ENCODE measurements at regions not wholly inside any gene's neighbourhood (a gene's known extent, or its start where the extent isn't known, plus 50 kb on each side); places are given as distances from the start of the nearest gene placed in this dataset.

GRCh38 chr10:62619413-62619738, 185.1 kb upstream of the ADO start:
- no peak overlapping the region for H3K27ac ChIP-seq

GRCh38 chr10:62620491-62620890, 184.0 kb upstream of the ADO start:
- Histone ChIP-seq H3K9me3 (no peaks in the 10 kb centered on the region), H3K4me1 (no peaks in the 10 kb centered on the region), H3K4me3 (no peak overlapping the region), H3K36me3 (no peaks in the 10 kb centered on the region), H3K27me3 (no peaks in the 10 kb centered on the region), H3K27ac (no peak overlapping the region)
- TF ChIP-seq, protein P1, sequence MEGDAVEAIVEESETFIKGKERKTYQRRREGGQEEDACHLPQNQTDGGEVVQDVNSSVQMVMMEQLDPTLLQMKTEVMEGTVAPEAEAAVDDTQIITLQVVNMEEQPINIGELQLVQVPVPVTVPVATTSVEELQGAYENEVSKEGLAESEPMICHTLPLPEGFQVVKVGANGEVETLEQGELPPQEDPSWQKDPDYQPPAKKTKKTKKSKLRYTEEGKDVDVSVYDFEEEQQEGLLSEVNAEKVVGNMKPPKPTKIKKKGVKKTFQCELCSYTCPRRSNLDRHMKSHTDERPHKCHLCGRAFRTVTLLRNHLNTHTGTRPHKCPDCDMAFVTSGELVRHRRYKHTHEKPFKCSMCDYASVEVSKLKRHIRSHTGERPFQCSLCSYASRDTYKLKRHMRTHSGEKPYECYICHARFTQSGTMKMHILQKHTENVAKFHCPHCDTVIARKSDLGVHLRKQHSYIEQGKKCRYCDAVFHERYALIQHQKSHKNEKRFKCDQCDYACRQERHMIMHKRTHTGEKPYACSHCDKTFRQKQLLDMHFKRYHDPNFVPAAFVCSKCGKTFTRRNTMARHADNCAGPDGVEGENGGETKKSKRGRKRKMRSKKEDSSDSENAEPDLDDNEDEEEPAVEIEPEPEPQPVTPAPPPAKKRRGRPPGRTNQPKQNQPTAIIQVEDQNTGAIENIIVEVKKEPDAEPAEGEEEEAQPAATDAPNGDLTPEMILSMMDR (IDR thresholded peaks at IDR 0.05) = no peak
- DNase-seq = no peak
- intact Hi-C loops (cut with DNase I; ENCODE audit: low total_unique reads) = no loop called here

More at GRCh38 chr10:62619413-62619738, 185.1 kb upstream of the ADO start:
- DNase-seq = no peak
- Histone ChIP-seq H3K4me1 (no peaks in the 10 kb centered on the region), H3K9me3 (no peaks in the 10 kb centered on the region), H3K36me3 (no peaks in the 10 kb centered on the region), H3K27me3 (no peaks in the 10 kb centered on the region), H3K4me3 (no peak overlapping the region)
- intact Hi-C loops (cut with DNase I; ENCODE audit: low total_unique reads) = no loop called here
- TF ChIP-seq, protein P1 (IDR thresholded peaks at IDR 0.05) = no peak

DNA sequence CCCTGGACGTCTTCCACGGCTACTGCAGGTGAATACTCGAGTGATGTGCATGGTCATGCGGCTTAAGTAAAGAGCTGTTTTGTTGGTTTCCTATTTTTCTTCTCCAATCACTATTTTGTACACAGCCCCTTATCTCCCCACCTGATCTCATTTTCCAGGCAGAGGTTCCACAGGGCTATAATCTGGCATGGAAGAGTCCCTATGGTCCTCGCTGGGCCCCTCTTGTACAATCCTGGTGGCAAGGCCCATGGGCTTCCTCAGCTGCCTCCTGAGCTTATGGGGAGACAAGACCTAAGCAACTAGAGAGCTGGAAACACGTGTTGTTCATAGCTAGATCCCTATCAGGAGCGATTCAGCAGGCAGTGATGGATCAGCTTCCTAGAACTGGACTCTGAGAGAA, 181.3 kb upstream of the ADO start:
- Histone ChIP-seq H3K27me3 (no peaks in the 10 kb centered on the region), H3K9me3 (no peaks in the 10 kb centered on the region), H3K4me1 (peaks cover 0 to 5% (median 0%) of the 10 kb centered on the region in 4 donors), H3K36me3 (no peaks in the 10 kb centered on the region), H3K27ac (no peak overlapping the region), H3K4me3 (no peak overlapping the region)
- intact Hi-C loops (cut with DNase I; ENCODE audit: low total_unique reads) = no loop called here
- DNase-seq = no peak
- TF ChIP-seq, protein P1 (IDR thresholded peaks at IDR 0.05) = no peak

DNA sequence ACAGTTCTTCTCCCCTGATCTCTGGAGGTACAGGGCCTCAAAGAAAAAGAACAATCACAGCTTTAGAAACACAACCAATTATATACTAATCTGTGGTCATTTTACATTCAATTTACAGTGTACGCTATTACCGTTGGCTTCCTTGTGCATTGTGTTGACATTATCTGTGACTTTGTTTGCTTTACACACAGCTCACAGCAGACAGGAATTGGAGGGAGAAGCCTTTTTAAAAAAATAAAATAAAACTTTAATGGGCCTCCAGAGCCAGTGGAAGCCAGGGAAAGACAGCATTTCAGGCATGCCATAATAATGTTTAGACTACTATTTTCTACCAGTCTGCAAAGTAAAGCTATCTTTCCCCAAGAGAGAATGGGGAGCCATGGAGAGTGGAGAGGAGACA, 179.0 kb upstream of the ADO start:
- no peak for DNase-seq
- no peaks in the 10 kb centered on the region for H3K27me3 ChIP-seq
- TF ChIP-seq, protein P1 (IDR thresholded peaks at IDR 0.05) = no peak
- H3K36me3 ChIP-seq = no peaks in the 10 kb centered on the region
- H3K4me1 ChIP-seq = peaks cover 0 to 5% (median 0%) of the 10 kb centered on the region in 4 donors
- intact Hi-C loops (cut with DNase I; ENCODE audit: low total_unique reads) = no loop called here
- H3K27ac ChIP-seq = no peak overlapping the region
- H3K4me3 ChIP-seq = no peak overlapping the region
- no peaks in the 10 kb centered on the region for H3K9me3 ChIP-seq

DNA sequence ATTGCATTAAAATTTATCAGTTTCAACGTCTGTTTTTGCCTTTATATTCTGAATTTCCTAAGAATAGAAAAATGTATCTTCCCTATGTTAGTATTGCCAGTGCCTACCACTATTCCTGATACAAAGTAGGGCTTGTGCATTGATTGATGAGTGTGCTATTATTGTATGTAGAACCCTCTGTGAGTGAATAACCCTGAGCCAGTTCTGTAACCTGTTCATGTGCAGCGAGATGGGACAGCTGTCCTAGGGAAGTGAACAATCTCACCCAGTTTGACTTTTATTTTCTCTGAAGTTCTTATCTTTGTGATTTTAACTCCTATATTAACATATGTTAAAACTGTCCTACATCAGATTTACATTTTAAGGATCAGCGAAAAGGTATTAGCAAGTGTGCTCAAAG, 178.4 kb upstream of the ADO start:
- TF ChIP-seq, protein P1 (IDR thresholded peaks at IDR 0.05) = no peak
- intact Hi-C loops (cut with DNase I; ENCODE audit: low total_unique reads) = no loop called here

GRCh38 chr10:62626817-62627216, 177.7 kb upstream of the ADO start:
- intact Hi-C loops (cut with DNase I; ENCODE audit: low total_unique reads) = no loop called here
- Histone ChIP-seq H3K36me3 (no peaks in the 10 kb centered on the region), H3K27me3 (no peaks in the 10 kb centered on the region), H3K4me1 (peaks cover 0 to 5% (median 0%) of the 10 kb centered on the region in 4 donors), H3K4me3 (no peak overlapping the region), H3K9me3 (no peaks in the 10 kb centered on the region), H3K27ac (no peak overlapping the region)
- TF ChIP-seq, protein P1 (IDR thresholded peaks at IDR 0.05) = no peak
- no peak for DNase-seq

More for the DNA sequence above, 178.4 kb upstream of the ADO start:
- Histone ChIP-seq H3K9me3 (no peaks in the 10 kb centered on the region), H3K4me1 (peaks cover 0 to 5% (median 0%) of the 10 kb centered on the region in 4 donors), H3K27me3 (no peaks in the 10 kb centered on the region), H3K27ac (no peak overlapping the region), H3K4me3 (no peak overlapping the region), H3K36me3 (no peaks in the 10 kb centered on the region)
- no peak for DNase-seq

All from tibial artery (tissue), 4 donors.